ENCODE measurements at regions not wholly inside any gene's neighbourhood (a gene's known extent, or its start where the extent isn't known, plus 50 kb on each side); places are given as distances from the start of the nearest gene placed in this dataset.
A peak's percentile ranks its signal among the peaks of the same experiment; 100 is the strongest.

GRCh38 chr3:5057857-5058324, 64.2 kb upstream of the ARL8B start:
- no peak overlapping the region for H3K4me3 ChIP-seq (ENCODE audit: extremely low read depth in 1 of 4, insufficient read depth in 2 of 4, low read depth in 3 of 4, low read length in 4 of 4)
- FAIRE-seq (no peak), DNase-seq (ENCODE audit: low read depth in 1 of 2, low spot score in 2 of 2) (peak in 1 of 2 experiments; percentile 5)
- TF ChIP-seq BCL11A (IDR thresholded peaks at IDR 0.05; ENCODE audit: low read depth in 2 of 2, low read length in 2 of 2) (no peak), RAD21 (IDR thresholded peaks at IDR 0.05 in 1 of 2, conservative IDR thresholded peaks at IDR 0.05 in 1 of 2; ENCODE audit: low read depth in 2 of 2, low read length in 2 of 2) (peak; percentile 67 to 72), CTCF (IDR thresholded peaks at IDR 0.05; ENCODE audit: control extremely low read depth in 1 of 3, insufficient read depth in 1 of 3, low read depth in 1 of 3, low read length in 3 of 3) (peak in 2 of 3 experiments; percentile 51 to 54; a peak in 3 of 4 replicates)
- no peak overlapping the region for H2BK120ac ChIP-seq (replicated peaks; ENCODE audit: low read depth, low read length)
- no peak overlapping the region for H4K91ac ChIP-seq (replicated peaks; ENCODE audit: insufficient read length, low read length)
- H2BK5ac ChIP-seq (ENCODE audit: low read depth, low read length), result no peak overlapping the region
- H2BK20ac ChIP-seq (ENCODE audit: low read length), result no peak overlapping the region
- no peak overlapping the region for H3K4me2 ChIP-seq (ENCODE audit: insufficient read depth in 1 of 2, low read depth in 2 of 2, low read length in 2 of 2)
- H2AFZ ChIP-seq (ENCODE audit: low read length), result no peak overlapping the region
- H3K14ac ChIP-seq (ENCODE audit: insufficient read length), result no peak overlapping the region
- no peak overlapping the region for H2BK12ac ChIP-seq (ENCODE audit: low read depth, low read length)
- H3K18ac ChIP-seq (ENCODE audit: extremely low read depth, low read length), result no peak overlapping the region
- no peak overlapping the region for H4K8ac ChIP-seq (ENCODE audit: extremely low read depth, insufficient read depth, low read length)
- no peaks in the 10 kb centered on the region for H4K20me1 ChIP-seq (replicated peaks in 1 of 2; ENCODE audit: control insufficient read depth in 1 of 2, insufficient read depth in 2 of 2, low read length in 2 of 2)
- no peak overlapping the region for H2BK15ac ChIP-seq (ENCODE audit: low read length)
- 78% methylated on average over 7 of the region's 7 CpGs; no CpG with 5 or more reads in 1 of the 2 experiments for WGBS, 2 experiments (ENCODE audit: extremely low coverage in 1 of 2, insufficient coverage in 1 of 2, insufficient read length in 1 of 2, insufficient replicate concordance in 2 of 2, low coverage in 1 of 2, low lambda C conversion rate in 2 of 2, missing lambda C conversion rate in 1 of 2)
- no peak overlapping the region for H2AK5ac ChIP-seq (ENCODE audit: low read depth, low read length)
- CTCF ChIA-PET (ENCODE audit: partially characterized antibody), result interaction anchor here (0.5 to 3.6 kb wide), 21 partner anchors 9 to 746 kb away, joined by 3 to 23 read pairs (median 3); no protein-coding TSS in a partner anchor
- no peaks in the 10 kb centered on the region for H3K9me3 ChIP-seq (ENCODE audit: insufficient read depth in 2 of 2, low read depth in 1 of 2, low read length in 1 of 2)
- H3K79me2 ChIP-seq (ENCODE audit: control insufficient read depth in 1 of 2, insufficient read depth in 2 of 2, low read length in 2 of 2), result no peaks in the 10 kb centered on the region
- no peaks in the 10 kb centered on the region; the same call in 1 of the 2 replicates for H3K23me2 ChIP-seq (ENCODE audit: low read depth, low read length)
- H3K27me3 ChIP-seq (replicated peaks in 1 of 4; ENCODE audit: control insufficient read depth in 3 of 4, extremely low read depth in 1 of 4, insufficient read depth in 3 of 4, low read length in 3 of 4), result no peaks in the 10 kb centered on the region
- H3K56ac ChIP-seq (replicated peaks; ENCODE audit: insufficient read length, low read depth, low read length), result no peak overlapping the region
- H3K27ac ChIP-seq (ENCODE audit: low read depth, low read length), result no peak overlapping the region
- H3K9ac ChIP-seq (replicated peaks in 1 of 4; ENCODE audit: extremely low read depth in 1 of 4, low read depth in 3 of 4, low read length in 3 of 4), result no peak overlapping the region
- no peaks in the 10 kb centered on the region for H3K36me3 ChIP-seq (ENCODE audit: control insufficient read depth in 2 of 4, insufficient read depth in 4 of 4, low read length in 3 of 4)
- H4K5ac ChIP-seq (ENCODE audit: insufficient read length, low read depth, low read length), result no peak overlapping the region
- no peak overlapping the region for H3K4ac ChIP-seq (replicated peaks; ENCODE audit: insufficient read length, low read depth, low read length)
- H3K23ac ChIP-seq (ENCODE audit: insufficient read length), result no peak overlapping the region
- H3K4me1 ChIP-seq (replicated peaks in 1 of 4; ENCODE audit: control insufficient read depth in 3 of 4, insufficient read depth in 4 of 4, low read length in 3 of 4), result no peaks in the 10 kb centered on the region
- POLR2A ChIA-PET (ENCODE audit: partially characterized antibody), result interaction anchor here (0.7 kb wide), 1 partner anchor 25 kb away, joined by 4 read pairs; no protein-coding TSS in a partner anchor
- no peaks in the 10 kb centered on the region for H3K79me1 ChIP-seq (ENCODE audit: low read depth, low read length)

Data from H1 (cell line).